ENCODE measurements at regions not wholly inside any gene's neighbourhood (a gene's known extent, or its start where the extent isn't known, plus 50 kb on each side); places are given as distances from the start of the nearest gene placed in this dataset.

DNA sequence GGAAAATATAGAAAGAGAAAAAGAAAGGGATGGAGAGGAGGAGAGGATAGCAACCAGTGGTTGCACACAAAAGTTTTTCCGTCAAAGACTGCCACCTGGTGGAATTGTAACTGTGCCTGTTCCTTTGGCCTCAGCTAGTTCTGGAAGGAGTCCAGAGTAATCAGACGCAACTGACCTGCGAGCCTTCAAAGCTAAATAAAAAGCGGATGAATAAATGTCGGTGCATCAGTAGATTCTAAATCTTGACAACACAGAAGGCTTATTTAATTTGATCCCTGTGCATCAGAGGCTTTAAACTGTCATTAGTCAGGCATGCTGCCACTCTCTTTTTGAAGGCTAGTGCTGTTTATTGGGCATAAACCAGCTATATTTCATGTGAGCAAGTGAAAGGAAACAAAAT lies 132.9 kb upstream of the ACO1 start:
- POLR2A ChIA-PET (ENCODE audit: unreplicated experiment), result no interaction called here
- no peak overlapping the region for H2AFZ ChIP-seq (replicated peaks; ENCODE audit: low read length, poor library complexity)
- intact Hi-C loops (cut with micrococcal nuclease), result no loop called here

More for the DNA sequence above, 132.9 kb upstream of the ACO1 start:
- no peak overlapping the region for H2BK15ac ChIP-seq (ENCODE audit: low read depth, low read length)
- no TSS peak for BruUV-seq (replicated peaks)
- no peaks in the 10 kb centered on the region for H3K36me3 ChIP-seq (ENCODE audit: control insufficient read depth, insufficient read depth, low read length)
- no peak overlapping the region for H3K18ac ChIP-seq (ENCODE audit: low read depth, low read length)
- no peak overlapping the region for H2AK9ac ChIP-seq (replicated peaks; ENCODE audit: low read depth, low read length, poor library complexity)
- H3K27ac ChIP-seq (ENCODE audit: insufficient read depth, low read length), result no peak overlapping the region
- no peak overlapping the region for H4K5ac ChIP-seq (ENCODE audit: low read depth, low read length)
- no peaks in the 10 kb centered on the region for H3K9me3 ChIP-seq (ENCODE audit: control insufficient read depth, insufficient read depth, low read length)
- H3K4ac ChIP-seq (ENCODE audit: low read depth, low read length), result no peak overlapping the region
- H3K23ac ChIP-seq (ENCODE audit: low read depth, low read length), result no peak overlapping the region
- no peak overlapping the region for H2BK5ac ChIP-seq (ENCODE audit: low read depth, low read length, poor library complexity, severe bottlenecking)
- peak; percentile 20 for DNase-seq
- H4K20me1 ChIP-seq (ENCODE audit: insufficient read depth, low read length), result no peaks in the 10 kb centered on the region
- H3K56ac ChIP-seq (ENCODE audit: extremely low read depth, insufficient read depth, low read length), result no peak overlapping the region
- H3K9me1 ChIP-seq (ENCODE audit: insufficient read depth, low read length), result no peaks in the 10 kb centered on the region
- H2BK20ac ChIP-seq (ENCODE audit: low read depth, low read length), result no peak overlapping the region
- H3K79me1 ChIP-seq (ENCODE audit: low read depth in 1 of 2, low read length in 2 of 2), result no peaks in the 10 kb centered on the region
- no peak overlapping the region for H3K4me2 ChIP-seq (ENCODE audit: low read depth, low read length)
- no peaks in the 10 kb centered on the region for H3K27me3 ChIP-seq (ENCODE audit: control insufficient read depth, insufficient read depth, low read length)
- CTCF ChIA-PET, result interaction anchor here (1.3 kb wide), 1 partner anchor 10 kb away, joined by 3 read pairs; no protein-coding TSS in a partner anchor
- no peaks in the 10 kb centered on the region for H3K4me1 ChIP-seq (ENCODE audit: control insufficient read depth, insufficient read depth, low read length)
- no peak overlapping the region for H4K8ac ChIP-seq (ENCODE audit: low read depth in 2 of 2, low read length in 2 of 2)
- no peak overlapping the region for H2BK120ac ChIP-seq (ENCODE audit: low read depth, low read length)
- WGBS, 2 experiments (ENCODE audit: extremely low coverage in 2 of 2, insufficient read length in 1 of 2), result 0% methylated on average over 5 of the region's 5 CpGs; no CpG with 5 or more reads in 1 of the 2 experiments
- dilution Hi-C loops (cut with HindIII; ENCODE audit: low sequenced_read_pairs, unreplicated experiment), result no loop called here
- no peak overlapping the region for H3K14ac ChIP-seq (replicated peaks; ENCODE audit: low read depth, low read length)
- in situ Hi-C loops (cut with MboI; ENCODE audit: low sequenced_read_pairs), result loop anchor here (25.0 kb wide), 1 partner anchor 89 kb away; no protein-coding TSS in a partner anchor
- no peak overlapping the region for H4K91ac ChIP-seq (ENCODE audit: insufficient read depth, low read depth, low read length)
- no peak overlapping the region for H3K4me3 ChIP-seq (ENCODE audit: insufficient read depth, low read depth, low read length)
- no peak overlapping the region for H3K9ac ChIP-seq (ENCODE audit: low read depth, low read length)
- peak; percentile 43; the same call in 1 of the 2 replicates for TF ChIP-seq RAD21 (IDR thresholded peaks at IDR 0.05; ENCODE audit: low read length)
- TF ChIP-seq MAZ (IDR thresholded peaks at IDR 0.05; ENCODE audit: borderline replicate concordance, low read depth, low read length), result no peak
- TF ChIP-seq, protein P1, sequence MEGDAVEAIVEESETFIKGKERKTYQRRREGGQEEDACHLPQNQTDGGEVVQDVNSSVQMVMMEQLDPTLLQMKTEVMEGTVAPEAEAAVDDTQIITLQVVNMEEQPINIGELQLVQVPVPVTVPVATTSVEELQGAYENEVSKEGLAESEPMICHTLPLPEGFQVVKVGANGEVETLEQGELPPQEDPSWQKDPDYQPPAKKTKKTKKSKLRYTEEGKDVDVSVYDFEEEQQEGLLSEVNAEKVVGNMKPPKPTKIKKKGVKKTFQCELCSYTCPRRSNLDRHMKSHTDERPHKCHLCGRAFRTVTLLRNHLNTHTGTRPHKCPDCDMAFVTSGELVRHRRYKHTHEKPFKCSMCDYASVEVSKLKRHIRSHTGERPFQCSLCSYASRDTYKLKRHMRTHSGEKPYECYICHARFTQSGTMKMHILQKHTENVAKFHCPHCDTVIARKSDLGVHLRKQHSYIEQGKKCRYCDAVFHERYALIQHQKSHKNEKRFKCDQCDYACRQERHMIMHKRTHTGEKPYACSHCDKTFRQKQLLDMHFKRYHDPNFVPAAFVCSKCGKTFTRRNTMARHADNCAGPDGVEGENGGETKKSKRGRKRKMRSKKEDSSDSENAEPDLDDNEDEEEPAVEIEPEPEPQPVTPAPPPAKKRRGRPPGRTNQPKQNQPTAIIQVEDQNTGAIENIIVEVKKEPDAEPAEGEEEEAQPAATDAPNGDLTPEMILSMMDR (conservative IDR thresholded peaks at IDR 0.05; ENCODE audit: low read depth, low read length), result peak; percentile 51
- TF ChIP-seq NFE2L2 (IDR thresholded peaks at IDR 0.05; ENCODE audit: low read depth, low read length), result no peak
- TF ChIP-seq RFX5 (IDR thresholded peaks at IDR 0.05; ENCODE audit: low read depth, low read length), result no peak
- no peak for TF ChIP-seq MAFK (IDR thresholded peaks at IDR 0.05; ENCODE audit: low read depth, low read length)
- TF ChIP-seq, protein P2, sequence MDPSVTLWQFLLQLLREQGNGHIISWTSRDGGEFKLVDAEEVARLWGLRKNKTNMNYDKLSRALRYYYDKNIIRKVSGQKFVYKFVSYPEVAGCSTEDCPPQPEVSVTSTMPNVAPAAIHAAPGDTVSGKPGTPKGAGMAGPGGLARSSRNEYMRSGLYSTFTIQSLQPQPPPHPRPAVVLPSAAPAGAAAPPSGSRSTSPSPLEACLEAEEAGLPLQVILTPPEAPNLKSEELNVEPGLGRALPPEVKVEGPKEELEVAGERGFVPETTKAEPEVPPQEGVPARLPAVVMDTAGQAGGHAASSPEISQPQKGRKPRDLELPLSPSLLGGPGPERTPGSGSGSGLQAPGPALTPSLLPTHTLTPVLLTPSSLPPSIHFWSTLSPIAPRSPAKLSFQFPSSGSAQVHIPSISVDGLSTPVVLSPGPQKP (IDR thresholded peaks at IDR 0.05; ENCODE audit: borderline replicate concordance, low read depth, low read length), result no peak
- TF ChIP-seq CEBPB (IDR thresholded peaks at IDR 0.05; ENCODE audit: low read depth, low read length), result no peak
- no peak for TF ChIP-seq BHLHE40 (IDR thresholded peaks at IDR 0.05; ENCODE audit: low read depth, low read length)
- no peak for TF ChIP-seq POLR2A (IDR thresholded peaks at IDR 0.05; ENCODE audit: low read depth, low read length)
- TF ChIP-seq SMC3 (IDR thresholded peaks at IDR 0.05; ENCODE audit: low read depth, low read length), result peak; percentile 35; the same call in 1 of the 2 replicates
- TF ChIP-seq FOS (IDR thresholded peaks at IDR 0.05; ENCODE audit: low read depth, low read length), result no peak
- TF ChIP-seq MXI1 (IDR thresholded peaks at IDR 0.05; ENCODE audit: borderline replicate concordance, low read depth, low read length), result no peak
- TF ChIP-seq, protein P3, sequence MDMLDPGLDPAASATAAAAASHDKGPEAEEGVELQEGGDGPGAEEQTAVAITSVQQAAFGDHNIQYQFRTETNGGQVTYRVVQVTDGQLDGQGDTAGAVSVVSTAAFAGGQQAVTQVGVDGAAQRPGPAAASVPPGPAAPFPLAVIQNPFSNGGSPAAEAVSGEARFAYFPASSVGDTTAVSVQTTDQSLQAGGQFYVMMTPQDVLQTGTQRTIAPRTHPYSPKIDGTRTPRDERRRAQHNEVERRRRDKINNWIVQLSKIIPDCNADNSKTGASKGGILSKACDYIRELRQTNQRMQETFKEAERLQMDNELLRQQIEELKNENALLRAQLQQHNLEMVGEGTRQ (IDR thresholded peaks at IDR 0.05; ENCODE audit: low read depth, low read length), result no peak
- TF ChIP-seq RCOR1 (IDR thresholded peaks at IDR 0.05; ENCODE audit: insufficient replicate concordance, low read length), result no peak
- TF ChIP-seq CHD1 (IDR thresholded peaks at IDR 0.05; ENCODE audit: low read depth, low read length), result no peak
- H2AK5ac ChIP-seq (ENCODE audit: low read depth, low read length), result no peak overlapping the region
- ATAC-seq (ENCODE audit: low read depth), result no peak
